ENCODE measurements at regions not wholly inside any gene's neighbourhood (a gene's known extent, or its start where the extent isn't known, plus 50 kb on each side); places are given as distances from the start of the nearest gene placed in this dataset.

DNA sequence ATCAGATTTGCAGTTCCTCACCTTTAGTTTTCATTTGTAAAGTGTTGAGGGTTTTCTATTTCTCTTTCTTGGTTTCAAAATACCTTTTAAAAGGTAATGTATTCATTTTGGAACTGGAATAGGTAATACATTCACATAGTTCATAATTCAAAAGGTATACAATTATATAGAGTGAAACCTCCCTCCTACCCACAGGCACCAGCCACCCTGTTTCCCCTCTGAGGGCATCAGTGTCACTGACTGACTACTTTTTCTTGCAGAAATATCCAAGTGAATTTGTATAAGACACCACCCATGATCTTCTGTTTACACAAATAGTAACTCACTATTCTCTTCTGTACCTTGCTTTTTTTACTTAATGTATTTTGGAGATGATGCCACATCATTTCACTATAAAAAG, 139.6 kb upstream of the EGLN3 start:
- dilution Hi-C loops (cut with MboI; ENCODE audit: extremely low pct_ligation_motif_present, low sequenced_read_pairs) = no loop called here
- no peak overlapping the region for H3K4me3 ChIP-seq (ENCODE audit: control insufficient read depth in 2 of 3, extremely low read depth in 1 of 3, insufficient read depth in 2 of 3, low read depth in 1 of 3, low read length in 3 of 3)
- no peaks in the 10 kb centered on the region for H3K27me3 ChIP-seq (ENCODE audit: control insufficient read depth, extremely low read depth, insufficient read depth, low read length)
- peaks cover 3% of the 10 kb centered on the region for H3K9me3 ChIP-seq (ENCODE audit: control insufficient read depth, low read depth, low read length)
- H2AFZ ChIP-seq (ENCODE audit: control insufficient read depth, low read length) = no peak overlapping the region
- DNase-seq (ENCODE audit: low read depth, low spot score) = no peak
- no peaks in the 10 kb centered on the region for H4K20me1 ChIP-seq (ENCODE audit: control insufficient read depth, extremely low read depth, insufficient read depth, low read length)
- H3K4me1 ChIP-seq (ENCODE audit: control insufficient read depth, extremely low read depth, insufficient read depth, low read length) = no peaks in the 10 kb centered on the region
- no peak overlapping the region for H3K4me2 ChIP-seq (ENCODE audit: control insufficient read depth, extremely low read depth, insufficient read depth, low read depth, low read length)
- TF ChIP-seq, protein P1, sequence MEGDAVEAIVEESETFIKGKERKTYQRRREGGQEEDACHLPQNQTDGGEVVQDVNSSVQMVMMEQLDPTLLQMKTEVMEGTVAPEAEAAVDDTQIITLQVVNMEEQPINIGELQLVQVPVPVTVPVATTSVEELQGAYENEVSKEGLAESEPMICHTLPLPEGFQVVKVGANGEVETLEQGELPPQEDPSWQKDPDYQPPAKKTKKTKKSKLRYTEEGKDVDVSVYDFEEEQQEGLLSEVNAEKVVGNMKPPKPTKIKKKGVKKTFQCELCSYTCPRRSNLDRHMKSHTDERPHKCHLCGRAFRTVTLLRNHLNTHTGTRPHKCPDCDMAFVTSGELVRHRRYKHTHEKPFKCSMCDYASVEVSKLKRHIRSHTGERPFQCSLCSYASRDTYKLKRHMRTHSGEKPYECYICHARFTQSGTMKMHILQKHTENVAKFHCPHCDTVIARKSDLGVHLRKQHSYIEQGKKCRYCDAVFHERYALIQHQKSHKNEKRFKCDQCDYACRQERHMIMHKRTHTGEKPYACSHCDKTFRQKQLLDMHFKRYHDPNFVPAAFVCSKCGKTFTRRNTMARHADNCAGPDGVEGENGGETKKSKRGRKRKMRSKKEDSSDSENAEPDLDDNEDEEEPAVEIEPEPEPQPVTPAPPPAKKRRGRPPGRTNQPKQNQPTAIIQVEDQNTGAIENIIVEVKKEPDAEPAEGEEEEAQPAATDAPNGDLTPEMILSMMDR (optimal IDR thresholded peaks at IDR 0.05 in 1 of 3, IDR thresholded peaks at IDR 0.05 in 1 of 3, conservative IDR thresholded peaks at IDR 0.05 in 1 of 3; ENCODE audit: extremely low read depth in 1 of 3, insufficient read depth in 2 of 3, low read length in 3 of 3) = no peak
- TF ChIP-seq EZH2 (IDR thresholded peaks at IDR 0.05; ENCODE audit: low read length) = no peak
- H3K9ac ChIP-seq (ENCODE audit: control insufficient read depth, extremely low read depth, insufficient read depth, low read length) = no peak overlapping the region
- H3K27ac ChIP-seq (ENCODE audit: control insufficient read depth, insufficient read depth, low read length) = no peak overlapping the region
- H3K9me1 ChIP-seq (ENCODE audit: control insufficient read depth, extremely low read depth, insufficient read depth, low read length) = no peaks in the 10 kb centered on the region
- no peaks in the 10 kb centered on the region for H3K79me2 ChIP-seq (ENCODE audit: control insufficient read depth, insufficient read depth, low read length)
- no peaks in the 10 kb centered on the region for H3K36me3 ChIP-seq (ENCODE audit: control insufficient read depth in 2 of 2, extremely low read depth in 1 of 2, insufficient read depth in 2 of 2, low read length in 2 of 2)
- no peak for FAIRE-seq

DNA sequence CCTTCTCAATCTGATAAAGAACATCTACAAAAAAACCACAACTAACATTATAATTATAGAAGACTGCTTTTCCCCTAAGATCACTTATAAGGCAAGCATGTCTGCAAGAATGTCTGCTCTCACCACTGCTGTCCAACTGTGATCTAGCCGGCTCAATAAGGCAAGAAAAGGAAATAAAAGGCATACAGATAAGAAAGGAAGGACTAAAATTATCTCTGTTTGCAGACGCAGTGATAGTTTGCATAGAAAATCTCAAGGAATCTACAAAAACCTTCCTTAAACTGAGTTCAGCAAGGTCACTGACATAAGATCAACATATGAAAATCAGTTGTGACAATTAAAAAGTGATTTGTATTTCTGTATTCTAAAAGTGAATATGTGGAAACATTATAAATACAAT, 138.0 kb upstream of the EGLN3 start:
- Histone ChIP-seq H3K27me3 (ENCODE audit: control insufficient read depth, extremely low read depth, insufficient read depth, low read length) (no peaks in the 10 kb centered on the region), H4K20me1 (ENCODE audit: control insufficient read depth, extremely low read depth, insufficient read depth, low read length) (no peaks in the 10 kb centered on the region), H3K79me2 (ENCODE audit: control insufficient read depth, insufficient read depth, low read length) (no peaks in the 10 kb centered on the region), H3K9me3 (ENCODE audit: control insufficient read depth, low read depth, low read length) (peaks cover 3% of the 10 kb centered on the region), H3K9me1 (ENCODE audit: control insufficient read depth, extremely low read depth, insufficient read depth, low read length) (no peaks in the 10 kb centered on the region), H3K4me2 (ENCODE audit: control insufficient read depth, extremely low read depth, insufficient read depth, low read depth, low read length) (no peak overlapping the region), H2AFZ (ENCODE audit: control insufficient read depth, low read length) (no peak overlapping the region), H3K27ac (ENCODE audit: control insufficient read depth, insufficient read depth, low read length) (no peak overlapping the region), H3K4me3 (ENCODE audit: control insufficient read depth in 2 of 3, extremely low read depth in 1 of 3, insufficient read depth in 2 of 3, low read depth in 1 of 3, low read length in 3 of 3) (no peak overlapping the region), H3K9ac (ENCODE audit: control insufficient read depth, extremely low read depth, insufficient read depth, low read length) (no peak overlapping the region), H3K4me1 (ENCODE audit: control insufficient read depth, extremely low read depth, insufficient read depth, low read length) (peaks cover 11% of the 10 kb centered on the region), H3K36me3 (ENCODE audit: control insufficient read depth in 2 of 2, extremely low read depth in 1 of 2, insufficient read depth in 2 of 2, low read length in 2 of 2) (no peaks in the 10 kb centered on the region)
- no peak for FAIRE-seq
- dilution Hi-C loops (cut with MboI; ENCODE audit: extremely low pct_ligation_motif_present, low sequenced_read_pairs) = no loop called here
- DNase-seq (ENCODE audit: low read depth, low spot score) = no peak
- TF ChIP-seq, protein P1 (optimal IDR thresholded peaks at IDR 0.05 in 1 of 3, IDR thresholded peaks at IDR 0.05 in 1 of 3, conservative IDR thresholded peaks at IDR 0.05 in 1 of 3; ENCODE audit: extremely low read depth in 1 of 3, insufficient read depth in 2 of 3, low read length in 3 of 3) = no peak
- no peak for TF ChIP-seq EZH2 (IDR thresholded peaks at IDR 0.05; ENCODE audit: low read length)

All from keratinocyte (primary cell).